Thyroid gland (tissue), 4 donors: ENCODE measurements at regions not wholly inside any gene's neighbourhood (a gene's known extent, or its start where the extent isn't known, plus 50 kb on each side); places are given as distances from the start of the nearest gene placed in this dataset.

Experiments
- POLR2A ChIP-seq, 2 donors: fragments of 450-650 bp; IDR thresholded peaks; one replicate each; pipeline ENCODE4 v1.6.1; 2017; ENCODE audit warnings: antibody characterized with exemption in 2 of 2, mild to moderate bottlenecking in 2 of 2, moderate library complexity in 1 of 2
- TF ChIP-seq, protein P1 (sequence below), 6 experiments: fragments of 200-600 bp in 3 of 6; fragments of 450-650 bp in 3 of 6; sonication (generic) in 3 of 6; IDR thresholded peaks; one replicate each; pipeline ENCODE4 v1.5.1; 2016 to 2019; ENCODE audit warnings: antibody characterized with exemption in 6 of 6, mild to moderate bottlenecking in 2 of 6, inconsistent platforms in 1 of 6, moderate library complexity in 1 of 6

DNA sequence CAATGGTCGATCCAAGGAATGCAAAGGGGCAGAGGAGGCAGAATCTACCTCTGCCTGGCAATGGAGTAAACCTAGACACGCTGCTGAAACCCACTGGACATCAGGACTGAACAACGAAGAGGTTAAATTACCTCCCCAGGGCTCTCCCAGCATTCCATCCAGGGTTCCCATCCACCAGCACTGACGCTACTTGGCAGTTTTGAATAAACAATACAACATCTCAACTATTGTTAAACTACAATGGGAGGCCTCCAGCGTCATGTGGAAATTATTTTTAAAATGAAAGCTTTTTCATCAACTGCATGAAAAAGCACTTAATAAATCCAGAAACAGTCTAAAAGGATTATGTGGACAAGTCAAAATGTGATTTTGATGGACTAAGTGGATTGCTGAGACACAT lies 96.8 kb upstream of the NHSL1 start:
- TF ChIP-seq, protein P1, sequence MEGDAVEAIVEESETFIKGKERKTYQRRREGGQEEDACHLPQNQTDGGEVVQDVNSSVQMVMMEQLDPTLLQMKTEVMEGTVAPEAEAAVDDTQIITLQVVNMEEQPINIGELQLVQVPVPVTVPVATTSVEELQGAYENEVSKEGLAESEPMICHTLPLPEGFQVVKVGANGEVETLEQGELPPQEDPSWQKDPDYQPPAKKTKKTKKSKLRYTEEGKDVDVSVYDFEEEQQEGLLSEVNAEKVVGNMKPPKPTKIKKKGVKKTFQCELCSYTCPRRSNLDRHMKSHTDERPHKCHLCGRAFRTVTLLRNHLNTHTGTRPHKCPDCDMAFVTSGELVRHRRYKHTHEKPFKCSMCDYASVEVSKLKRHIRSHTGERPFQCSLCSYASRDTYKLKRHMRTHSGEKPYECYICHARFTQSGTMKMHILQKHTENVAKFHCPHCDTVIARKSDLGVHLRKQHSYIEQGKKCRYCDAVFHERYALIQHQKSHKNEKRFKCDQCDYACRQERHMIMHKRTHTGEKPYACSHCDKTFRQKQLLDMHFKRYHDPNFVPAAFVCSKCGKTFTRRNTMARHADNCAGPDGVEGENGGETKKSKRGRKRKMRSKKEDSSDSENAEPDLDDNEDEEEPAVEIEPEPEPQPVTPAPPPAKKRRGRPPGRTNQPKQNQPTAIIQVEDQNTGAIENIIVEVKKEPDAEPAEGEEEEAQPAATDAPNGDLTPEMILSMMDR (IDR thresholded peaks at IDR 0.05): no peak
- TF ChIP-seq POLR2A (IDR thresholded peaks at IDR 0.05): no peak
